ENCODE measurements at regions not wholly inside any gene's neighbourhood (a gene's known extent, or its start where the extent isn't known, plus 50 kb on each side); places are given as distances from the start of the nearest gene placed in this dataset.

- Histone ChIP-seq H3K27me3 (no peaks in the 10 kb centered on the region), H3K4me3 (no peak overlapping the region), H3K4me1 (no peaks in the 10 kb centered on the region), H3K27ac (no peak overlapping the region), H3K9me3 (no peaks in the 10 kb centered on the region), H3K36me3 (no peaks in the 10 kb centered on the region)
- TF ChIP-seq EP300 (IDR thresholded peaks at IDR 0.05) (no peak), POLR2A (IDR thresholded peaks at IDR 0.05) (no peak), POLR2AphosphoS5 (IDR thresholded peaks at IDR 0.05) (no peak), CTCF (IDR thresholded peaks at IDR 0.05) (no peak)
- no peak for ATAC-seq
- WGBS, 2 donors (ENCODE audit: low coverage in 1 of 2): 77 to 98% methylated on average over 2 of the region's 2 CpGs
Observed at GRCh38 chr12:89895591-89895990, 187.0 kb upstream of the ATP2B1 start.

DNA sequence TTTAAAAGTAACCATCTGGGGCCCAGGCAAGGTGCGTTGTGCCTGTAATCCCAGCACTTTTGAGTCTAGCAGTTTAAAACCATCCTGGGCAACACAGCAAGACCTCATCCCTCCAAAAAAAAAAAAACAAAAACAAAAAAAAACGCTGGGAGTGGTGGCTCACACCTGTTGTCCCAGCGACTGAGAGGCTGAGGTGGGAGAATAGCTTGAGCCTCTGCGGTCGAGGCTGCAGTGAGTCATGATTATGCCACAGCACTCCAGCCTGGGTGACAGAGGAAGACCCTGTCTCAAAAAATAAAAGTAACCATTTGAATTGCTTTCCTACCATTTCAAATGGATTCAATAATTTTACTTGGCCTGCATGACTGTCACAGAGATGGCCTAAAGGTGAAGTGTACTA, 186.5 kb upstream of the ATP2B1 start:
- no peak for TF ChIP-seq EP300 (IDR thresholded peaks at IDR 0.05)
- no peak for ATAC-seq
- Histone ChIP-seq H3K4me1 (no peaks in the 10 kb centered on the region), H3K27me3 (no peaks in the 10 kb centered on the region), H3K4me3 (no peak overlapping the region), H3K27ac (no peak overlapping the region), H3K36me3 (no peaks in the 10 kb centered on the region), H3K9me3 (no peaks in the 10 kb centered on the region)
- 96 to 97% methylated on average over 5 of the region's 5 CpGs for WGBS, 2 donors (ENCODE audit: low coverage in 1 of 2)

- no peaks in the 10 kb centered on the region for H3K9me3 ChIP-seq
- no peak for TF ChIP-seq POLR2AphosphoS5 (IDR thresholded peaks at IDR 0.05)
- no peak for TF ChIP-seq POLR2A (IDR thresholded peaks at IDR 0.05)
- TF ChIP-seq CTCF (IDR thresholded peaks at IDR 0.05): no peak
- TF ChIP-seq EP300 (IDR thresholded peaks at IDR 0.05): no peak
- H3K4me1 ChIP-seq: no peaks in the 10 kb centered on the region
- no peaks in the 10 kb centered on the region for H3K27me3 ChIP-seq
- no peak for ATAC-seq
- no peak overlapping the region for H3K4me3 ChIP-seq
- no peaks in the 10 kb centered on the region for H3K36me3 ChIP-seq
- H3K27ac ChIP-seq: no peak overlapping the region
- 86 to 93% methylated on average over 1 of the region's 1 CpG for WGBS, 2 donors (ENCODE audit: low coverage in 1 of 2)
Observed at GRCh38 chr12:89893972-89894706, 185.5 kb upstream of the ATP2B1 start.

GRCh38 chr12:89892436-89892835, 183.8 kb upstream of the ATP2B1 start:
- no peak for TF ChIP-seq CTCF (IDR thresholded peaks at IDR 0.05)
- TF ChIP-seq POLR2AphosphoS5 (IDR thresholded peaks at IDR 0.05): no peak
- no peak for TF ChIP-seq EP300 (IDR thresholded peaks at IDR 0.05)
- no peak for TF ChIP-seq POLR2A (IDR thresholded peaks at IDR 0.05)
- H3K9me3 ChIP-seq: no peaks in the 10 kb centered on the region
- no peaks in the 10 kb centered on the region for H3K27me3 ChIP-seq
- H3K36me3 ChIP-seq: no peaks in the 10 kb centered on the region
- no peaks in the 10 kb centered on the region for H3K4me1 ChIP-seq
- no peak for ATAC-seq
- H3K27ac ChIP-seq: no peak overlapping the region
- H3K4me3 ChIP-seq: no peak overlapping the region

- ATAC-seq: no peak
- H3K9me3 ChIP-seq: no peaks in the 10 kb centered on the region
- TF ChIP-seq POLR2A (IDR thresholded peaks at IDR 0.05) (no peak), CTCF (IDR thresholded peaks at IDR 0.05) (no peak), POLR2AphosphoS5 (IDR thresholded peaks at IDR 0.05) (no peak), EP300 (IDR thresholded peaks at IDR 0.05) (no peak)
- H3K36me3 ChIP-seq: no peaks in the 10 kb centered on the region
- H3K27me3 ChIP-seq: no peaks in the 10 kb centered on the region
- H3K4me3 ChIP-seq: no peak overlapping the region
- no peak overlapping the region for H3K27ac ChIP-seq
- H3K4me1 ChIP-seq: no peaks in the 10 kb centered on the region
Observed at GRCh38 chr12:89891933-89892332, 183.3 kb upstream of the ATP2B1 start.

Data from gastroesophageal sphincter (tissue), 4 donors.